Psoas muscle (tissue), 7 donors: ENCODE measurements at regions not wholly inside any gene's neighbourhood (a gene's known extent, or its start where the extent isn't known, plus 50 kb on each side); places are given as distances from the start of the nearest gene placed in this dataset.

Experiments
- ATAC-seq, 4 donors: fragments of 200-7000 bp; cut with Tn5 transposase; one replicate each; pipeline ENCODE4 v1.9.1; 2020; ENCODE audit warnings: moderate library complexity in 3 of 4, mild to moderate bottlenecking in 2 of 4
- DNase-seq, 2 donors: peaks; one replicate each; pipeline ENCODE4 v3.0.0-alpha.2; 2020
- H3K27ac ChIP-seq: fragments of 200-600 bp; one replicate; pipeline ENCODE4 v1.8.0; 2022
- H3K27me3 ChIP-seq, 3 donors: fragments of 200-600 bp in 1 of 3; one replicate each; pipeline versions ENCODE4 v1.6.1 to v1.8.0; 2013 to 2022; ENCODE audit warnings: low read length in 2 of 3, mild to moderate bottlenecking in 2 of 3, moderate library complexity in 1 of 3; ENCODE audit not compliant: insufficient read depth in 3 of 3
- H3K36me3 ChIP-seq, 2 donors: fragments of 200-600 bp in 1 of 2; one replicate each; pipeline versions ENCODE4 v1.6.1 to v1.8.0; 2013 to 2022; ENCODE audit warnings: low read depth in 1 of 2, mild to moderate bottlenecking in 1 of 2, moderate library complexity in 1 of 2; ENCODE audit not compliant: insufficient read depth in 1 of 2
- H3K4me1 ChIP-seq: fragments of 200-600 bp; one replicate; pipeline ENCODE4 v1.8.0; 2022
- H3K4me3 ChIP-seq: fragments of 200-600 bp; one replicate; pipeline ENCODE4 v1.8.0; 2022; ENCODE audit warnings: mild to moderate bottlenecking
- H3K9me3 ChIP-seq: fragments of 200-600 bp; one replicate; pipeline ENCODE4 v1.8.0; 2022
- CTCF ChIP-seq: fragments of 200-600 bp; IDR thresholded peaks from one replicate; pipeline ENCODE4 v1.8.0; 2022; ENCODE audit warnings: antibody characterized with exemption
- WGBS, 3 donors: extraction: QIAGEN DNeasy Blood & Tissue Kit; methylation state at CpG; one replicate each; pipeline versions ENCODE4 v1.1.6 to v1.1.7; 2013; 5-methylcytosine and 5-hydroxymethylcytosine counted together
- intact Hi-C, 2 donors: fragments of 100-400 bp; cut with DNase I; formaldehyde crosslinking; loops; one replicate each; pipeline versions ENCODE4 v1.11.0 to v1.14.2; 2022
- donor health status: healthy with polysubstance abuse.
- donor health status: DM: no; HTN: no; CAD: no; lungs with moderate emphysema.
- donor health status: Bipolar disorder and iron deficiency.
- donor health status: healthy.
- donor health status: DM: yes; HTN: yes; CAD: no.
- donor health status: DM: no; HTN: no; CAD: no.
- donor health status: DM: yes; HTN: yes; CAD: no.

DNA sequence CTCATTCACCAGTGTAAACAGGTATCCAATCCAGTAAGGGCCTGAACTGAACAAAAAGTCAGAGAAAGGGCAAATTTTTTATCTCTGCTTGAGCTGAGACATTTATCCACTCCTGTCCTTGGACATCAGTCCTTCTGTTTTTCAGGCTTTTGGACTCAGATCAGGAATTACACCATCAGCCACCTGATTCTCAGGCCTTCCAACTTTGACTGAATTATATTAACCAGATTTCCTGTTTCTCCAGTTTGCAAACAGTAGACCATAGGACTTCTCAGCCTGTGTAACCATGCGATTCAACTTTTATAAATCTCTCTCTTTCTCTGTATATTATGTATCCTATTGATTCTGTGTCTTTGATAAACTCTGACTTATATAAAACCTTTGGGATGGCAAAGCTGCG is 289.3 kb upstream of the CDH2 start:
- no peak for TF ChIP-seq CTCF
- H3K36me3 ChIP-seq = no peaks in the 10 kb centered on the region
- no peak overlapping the region for H3K4me3 ChIP-seq
- intact Hi-C loops = no loop called here
- 87 to 92% (median 88%) methylated on average over 2 of the region's 2 CpGs for WGBS, 3 donors
- H3K4me1 ChIP-seq = no peaks in the 10 kb centered on the region
- H3K27ac ChIP-seq = no peak overlapping the region
- H3K27me3 ChIP-seq = no peaks in the 10 kb centered on the region
- ATAC-seq (no peak), DNase-seq (no peak)
- H3K9me3 ChIP-seq = no peaks in the 10 kb centered on the region

GRCh38 chr18:28459587-28459986 is 282.7 kb upstream of the CDH2 start:
- intact Hi-C loops = no loop called here
- H3K27ac ChIP-seq = no peak overlapping the region
- ATAC-seq = no peak
- no peaks in the 10 kb centered on the region for H3K4me1 ChIP-seq
- WGBS, 3 donors = 92 to 94% (median 94%) methylated on average over 2 of the region's 2 CpGs
- H3K36me3 ChIP-seq = no peaks in the 10 kb centered on the region
- no peak for TF ChIP-seq CTCF
- DNase-seq = no peak
- H3K27me3 ChIP-seq = no peaks in the 10 kb centered on the region
- no peaks in the 10 kb centered on the region for H3K9me3 ChIP-seq
- no peak overlapping the region for H3K4me3 ChIP-seq

- 61 to 76% (median 73%) methylated on average over 1 of the region's 1 CpG for WGBS, 3 donors
- intact Hi-C loops = no loop called here
- no peak for DNase-seq
- H3K4me1 ChIP-seq = no peaks in the 10 kb centered on the region
- no peak for TF ChIP-seq CTCF
- H3K36me3 ChIP-seq = no peaks in the 10 kb centered on the region
- H3K4me3 ChIP-seq = no peak overlapping the region
- H3K27me3 ChIP-seq = no peaks in the 10 kb centered on the region
- no peaks in the 10 kb centered on the region for H3K9me3 ChIP-seq
- H3K27ac ChIP-seq = no peak overlapping the region
- ATAC-seq = no peak
These were observed 281.8 kb upstream of the CDH2 start for GRCh38 chr18:28458751-28459150.

DNA sequence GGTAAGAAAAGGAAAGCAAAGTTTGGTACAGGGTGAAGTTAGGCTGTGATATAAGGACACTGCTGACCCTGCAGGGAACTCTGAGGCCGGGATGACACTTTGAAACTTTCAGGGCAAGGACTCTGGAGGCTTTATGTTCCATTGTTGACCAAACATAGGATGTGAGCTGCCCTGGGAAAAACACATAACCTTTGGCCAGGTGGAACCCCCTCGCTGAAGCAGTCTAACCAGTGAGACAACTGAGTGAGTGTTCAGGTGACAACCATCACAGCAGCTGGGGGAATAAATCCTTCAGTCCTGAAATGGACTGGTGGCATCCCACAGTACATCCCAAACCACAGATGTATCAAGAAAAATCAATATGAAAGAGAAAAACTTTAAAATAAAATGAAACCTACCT is 280.9 kb upstream of the CDH2 start:
- Histone ChIP-seq H3K27me3 (no peaks in the 10 kb centered on the region), H3K4me3 (no peak overlapping the region), H3K4me1 (no peaks in the 10 kb centered on the region), H3K9me3 (no peaks in the 10 kb centered on the region), H3K36me3 (no peaks in the 10 kb centered on the region), H3K27ac (no peak overlapping the region)
- no peak for ATAC-seq
- WGBS, 3 donors = 67 to 77% (median 68%) methylated on average over 2 of the region's 2 CpGs
- no peak for TF ChIP-seq CTCF
- intact Hi-C loops = no loop called here
- no peak for DNase-seq

GRCh38 chr18:28455971-28456370 is 279.0 kb upstream of the CDH2 start:
- DNase-seq = no peak
- H3K4me1 ChIP-seq = no peaks in the 10 kb centered on the region
- no peak for ATAC-seq
- H3K4me3 ChIP-seq = no peak overlapping the region
- H3K36me3 ChIP-seq = no peaks in the 10 kb centered on the region
- H3K27me3 ChIP-seq = no peaks in the 10 kb centered on the region
- 74 to 82% (median 76%) methylated on average over 2 of the region's 2 CpGs for WGBS, 3 donors
- intact Hi-C loops = no loop called here
- no peak overlapping the region for H3K27ac ChIP-seq
- no peaks in the 10 kb centered on the region for H3K9me3 ChIP-seq
- TF ChIP-seq CTCF = no peak
